ENCODE measurements at regions not wholly inside any gene's neighbourhood (a gene's known extent, or its start where the extent isn't known, plus 50 kb on each side); places are given as distances from the start of the nearest gene placed in this dataset.

GRCh38 chr3:72533591-72534473 lies 314.4 kb downstream of the SHQ1 start:
- no peaks in the 10 kb centered on the region for H3K4me1 ChIP-seq (replicated peaks)
- no peak for DNase-seq (ENCODE audit: low read depth in 1 of 2, low spot score in 2 of 2)

GRCh38 chr3:72530426-72530825 lies 317.8 kb downstream of the SHQ1 start:
- H3K9me3 ChIP-seq (replicated peaks), result no peaks in the 10 kb centered on the region
- no peak overlapping the region for H3K27ac ChIP-seq
- H3K27me3 ChIP-seq (replicated peaks), result no peaks in the 10 kb centered on the region
- no peak for DNase-seq (ENCODE audit: low read depth in 1 of 2, low spot score in 2 of 2)
- H3K4me3 ChIP-seq, result no peak overlapping the region
- no peaks in the 10 kb centered on the region for H3K4me1 ChIP-seq (replicated peaks)
- H3K36me3 ChIP-seq, result no peaks in the 10 kb centered on the region

More at GRCh38 chr3:72533591-72534473, 314.4 kb downstream of the SHQ1 start:
- Histone ChIP-seq H3K27me3 (replicated peaks) (no peaks in the 10 kb centered on the region), H3K36me3 (no peaks in the 10 kb centered on the region), H3K4me3 (no peak overlapping the region), H3K27ac (no peak overlapping the region), H3K9me3 (replicated peaks) (no peaks in the 10 kb centered on the region)

GRCh38 chr3:72529081-72529480 lies 319.2 kb downstream of the SHQ1 start:
- no peaks in the 10 kb centered on the region for H3K27me3 ChIP-seq (replicated peaks)
- no peaks in the 10 kb centered on the region for H3K9me3 ChIP-seq (replicated peaks)
- H3K4me1 ChIP-seq (replicated peaks), result no peaks in the 10 kb centered on the region
- H3K4me3 ChIP-seq, result no peak overlapping the region
- no peak overlapping the region for H3K27ac ChIP-seq
- no peaks in the 10 kb centered on the region for H3K36me3 ChIP-seq
- no peak for DNase-seq (ENCODE audit: low read depth in 1 of 2, low spot score in 2 of 2)

- Histone ChIP-seq H3K9me3 (replicated peaks) (no peaks in the 10 kb centered on the region), H3K27ac (no peak overlapping the region), H3K4me3 (no peak overlapping the region), H3K4me1 (replicated peaks) (peaks cover 40% of the 10 kb centered on the region), H3K27me3 (replicated peaks) (no peaks in the 10 kb centered on the region), H3K36me3 (no peaks in the 10 kb centered on the region)
- peak; percentile 18 to 45 for DNase-seq (ENCODE audit: low read depth in 1 of 2, low spot score in 2 of 2)
These were observed 324.7 kb downstream of the SHQ1 start for GRCh38 chr3:72523429-72524151.

GRCh38 chr3:72520690-72521308 lies 327.4 kb downstream of the SHQ1 start:
- DNase-seq (ENCODE audit: low read depth in 1 of 2, low spot score in 2 of 2), result peak; percentile 46 to 60
- H3K36me3 ChIP-seq, result no peaks in the 10 kb centered on the region
- H3K4me3 ChIP-seq, result no peak overlapping the region
- no peak overlapping the region for H3K27ac ChIP-seq
- H3K4me1 ChIP-seq (replicated peaks), result peaks cover 59% of the 10 kb centered on the region
- H3K27me3 ChIP-seq (replicated peaks), result no peaks in the 10 kb centered on the region
- H3K9me3 ChIP-seq (replicated peaks), result no peaks in the 10 kb centered on the region

- peaks cover 59% of the 10 kb centered on the region for H3K4me1 ChIP-seq (replicated peaks)
- H3K27me3 ChIP-seq (replicated peaks), result no peaks in the 10 kb centered on the region
- H3K9me3 ChIP-seq (replicated peaks), result no peaks in the 10 kb centered on the region
- no peak for DNase-seq (ENCODE audit: low read depth in 1 of 2, low spot score in 2 of 2)
- H3K4me3 ChIP-seq, result no peak overlapping the region
- H3K36me3 ChIP-seq, result no peaks in the 10 kb centered on the region
- H3K27ac ChIP-seq, result no peak overlapping the region
These were observed 328.2 kb downstream of the SHQ1 start for GRCh38 chr3:72519946-72520604.

GRCh38 chr3:72517921-72518424 lies 330.3 kb downstream of the SHQ1 start:
- no peaks in the 10 kb centered on the region for H3K9me3 ChIP-seq (replicated peaks)
- H3K27me3 ChIP-seq (replicated peaks), result no peaks in the 10 kb centered on the region
- no peak overlapping the region for H3K4me3 ChIP-seq
- peak; percentile 44 to 47 for DNase-seq (ENCODE audit: low read depth in 1 of 2, low spot score in 2 of 2)
- no peaks in the 10 kb centered on the region for H3K36me3 ChIP-seq
- peaks cover 48% of the 10 kb centered on the region for H3K4me1 ChIP-seq (replicated peaks)
- H3K27ac ChIP-seq, result no peak overlapping the region; the same call in 1 of the 2 replicates

DNA sequence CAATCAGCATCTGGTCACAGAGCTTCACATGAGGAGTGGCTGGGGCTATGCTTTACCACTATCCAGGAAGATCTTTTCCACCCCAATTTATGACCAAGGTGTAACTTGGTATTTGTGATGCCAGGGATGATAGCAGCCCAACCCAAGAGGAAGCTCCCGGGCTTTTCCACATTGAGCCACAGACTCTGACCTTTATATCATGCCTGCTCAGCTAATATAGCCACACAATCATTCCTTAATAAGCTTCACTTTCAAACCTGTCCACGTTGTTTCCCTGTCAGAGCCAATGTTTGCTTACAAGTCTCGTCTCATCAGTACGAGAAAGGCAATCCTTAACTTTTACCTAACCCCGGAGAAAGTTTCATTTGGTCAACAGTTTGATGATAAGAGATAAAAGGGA lies 330.9 kb downstream of the SHQ1 start:
- Histone ChIP-seq H3K27ac (no peak overlapping the region), H3K9me3 (replicated peaks) (no peaks in the 10 kb centered on the region), H3K27me3 (replicated peaks) (no peaks in the 10 kb centered on the region), H3K4me3 (no peak overlapping the region), H3K36me3 (no peaks in the 10 kb centered on the region), H3K4me1 (replicated peaks) (peaks cover 42% of the 10 kb centered on the region)
- DNase-seq (ENCODE audit: low read depth in 1 of 2, low spot score in 2 of 2), result no peak

GRCh38 chr3:72516361-72516760 lies 331.9 kb downstream of the SHQ1 start:
- Histone ChIP-seq H3K36me3 (no peaks in the 10 kb centered on the region), H3K27me3 (replicated peaks) (no peaks in the 10 kb centered on the region), H3K9me3 (replicated peaks) (no peaks in the 10 kb centered on the region), H3K4me3 (no peak overlapping the region), H3K4me1 (replicated peaks) (peaks cover 39% of the 10 kb centered on the region), H3K27ac (no peak overlapping the region)
- no peak for DNase-seq (ENCODE audit: low read depth in 1 of 2, low spot score in 2 of 2)

GRCh38 chr3:72515941-72516340 lies 332.3 kb downstream of the SHQ1 start:
- H3K4me1 ChIP-seq (replicated peaks), result peaks cover 35% of the 10 kb centered on the region
- no peak overlapping the region for H3K4me3 ChIP-seq
- H3K9me3 ChIP-seq (replicated peaks), result no peaks in the 10 kb centered on the region
- no peaks in the 10 kb centered on the region for H3K36me3 ChIP-seq
- H3K27me3 ChIP-seq (replicated peaks), result no peaks in the 10 kb centered on the region
- no peak overlapping the region for H3K27ac ChIP-seq
- no peak for DNase-seq (ENCODE audit: low read depth in 1 of 2, low spot score in 2 of 2)

- Histone ChIP-seq H3K27me3 (replicated peaks) (no peaks in the 10 kb centered on the region), H3K9me3 (replicated peaks) (no peaks in the 10 kb centered on the region), H3K27ac (no peak overlapping the region), H3K4me1 (replicated peaks) (peaks cover 29% of the 10 kb centered on the region), H3K36me3 (no peaks in the 10 kb centered on the region), H3K4me3 (no peak overlapping the region)
- DNase-seq (ENCODE audit: low read depth in 1 of 2, low spot score in 2 of 2), result no peak
These were observed 333.0 kb downstream of the SHQ1 start for GRCh38 chr3:72515281-72515680.

DNA sequence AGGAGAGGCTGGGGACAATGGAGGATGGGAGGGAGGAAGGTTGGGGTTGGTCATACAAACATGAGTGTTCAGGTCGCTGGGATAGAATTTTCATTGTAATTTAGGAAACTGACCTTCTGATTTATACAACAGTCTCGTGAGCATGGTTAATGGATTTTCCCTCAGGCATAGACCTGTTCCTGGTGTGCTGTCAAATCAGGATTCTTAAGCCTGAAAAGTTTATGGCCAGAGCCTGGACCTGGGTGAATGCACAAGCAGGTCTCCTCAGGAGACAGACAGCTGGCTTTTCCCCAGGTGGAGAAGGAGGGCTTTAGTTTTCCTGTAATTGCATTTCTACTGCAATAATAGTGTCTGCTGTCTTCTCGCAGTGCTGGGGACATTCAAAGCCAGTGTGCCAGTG lies 338.0 kb downstream of the SHQ1 start:
- H3K9me3 ChIP-seq (replicated peaks), result no peaks in the 10 kb centered on the region
- H3K4me1 ChIP-seq (replicated peaks), result no peaks in the 10 kb centered on the region
- H3K36me3 ChIP-seq, result no peaks in the 10 kb centered on the region
- DNase-seq (ENCODE audit: low read depth in 1 of 2, low spot score in 2 of 2), result no peak
- H3K27ac ChIP-seq, result no peak overlapping the region
- H3K27me3 ChIP-seq (replicated peaks), result no peaks in the 10 kb centered on the region
- H3K4me3 ChIP-seq, result no peak overlapping the region

- H3K27me3 ChIP-seq (replicated peaks), result no peaks in the 10 kb centered on the region
- H3K9me3 ChIP-seq (replicated peaks), result no peaks in the 10 kb centered on the region
- DNase-seq (ENCODE audit: low read depth in 1 of 2, low spot score in 2 of 2), result no peak
- H3K4me3 ChIP-seq, result no peak overlapping the region
- H3K27ac ChIP-seq, result no peak overlapping the region
- H3K36me3 ChIP-seq, result no peaks in the 10 kb centered on the region
- no peaks in the 10 kb centered on the region for H3K4me1 ChIP-seq (replicated peaks)
These were observed 342.5 kb downstream of the SHQ1 start for GRCh38 chr3:72505539-72506405.

Measured in SJSA1 (cell line).